Superior temporal gyrus (tissue), 1 donor: ENCODE measurements at regions not wholly inside any gene's neighbourhood (a gene's known extent, or its start where the extent isn't known, plus 50 kb on each side); places are given as distances from the start of the nearest gene placed in this dataset.
A peak's percentile ranks its signal among the peaks of the same experiment; 100 is the strongest.

Experiments
- DNase-seq: peaks from one replicate; pipeline ENCODE4 v3.0.0-alpha.2; 2016; ENCODE audit errors: extremely low spot score

- no peak for DNase-seq
Observed at GRCh38 chr5:124315741-124316415, 430.6 kb downstream of the ZNF608 start.

- DNase-seq = peak; percentile 34
Observed at GRCh38 chr5:124310453-124310852, 436.0 kb downstream of the ZNF608 start.

GRCh38 chr5:124309241-124309980 lies 437.0 kb downstream of the ZNF608 start:
- no peak for DNase-seq

DNA sequence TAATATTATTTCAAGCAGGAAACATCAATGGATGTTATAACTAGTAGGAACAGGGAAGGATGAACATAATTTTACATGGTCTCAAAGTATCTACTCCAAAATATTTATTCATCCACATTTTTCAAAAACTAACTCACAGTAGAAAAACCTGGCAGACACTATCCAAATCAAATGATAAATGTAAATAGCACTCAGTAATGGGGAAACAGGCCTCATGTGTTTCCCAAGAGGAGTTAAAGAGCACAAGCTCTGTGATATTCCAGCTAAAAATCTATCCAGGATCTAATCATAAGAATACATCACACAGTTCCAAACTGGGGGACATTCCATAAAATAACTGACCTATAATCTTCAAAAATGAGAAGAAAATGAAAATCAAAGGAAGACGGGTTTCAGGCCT lies 443.1 kb downstream of the ZNF608 start:
- DNase-seq = no peak

DNA sequence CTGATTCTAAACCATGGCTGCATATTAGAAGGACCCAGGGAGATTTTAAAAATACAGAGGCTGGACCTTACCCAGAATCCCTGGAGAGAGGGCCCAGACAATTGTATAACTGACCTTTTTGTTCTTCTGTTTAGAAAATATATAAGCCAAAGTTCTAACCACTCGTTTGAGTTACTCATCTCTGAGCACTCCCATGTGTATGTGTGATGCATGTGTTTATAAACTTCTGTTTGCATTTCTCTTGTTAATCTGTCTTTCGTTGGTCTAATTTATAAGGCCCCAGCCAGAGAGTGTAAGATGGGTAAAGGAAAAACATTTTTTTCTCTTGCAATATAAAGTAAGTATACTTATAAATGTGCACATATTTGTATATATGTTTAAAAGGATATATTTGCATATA lies 443.9 kb downstream of the ZNF608 start:
- DNase-seq = no peak

DNA sequence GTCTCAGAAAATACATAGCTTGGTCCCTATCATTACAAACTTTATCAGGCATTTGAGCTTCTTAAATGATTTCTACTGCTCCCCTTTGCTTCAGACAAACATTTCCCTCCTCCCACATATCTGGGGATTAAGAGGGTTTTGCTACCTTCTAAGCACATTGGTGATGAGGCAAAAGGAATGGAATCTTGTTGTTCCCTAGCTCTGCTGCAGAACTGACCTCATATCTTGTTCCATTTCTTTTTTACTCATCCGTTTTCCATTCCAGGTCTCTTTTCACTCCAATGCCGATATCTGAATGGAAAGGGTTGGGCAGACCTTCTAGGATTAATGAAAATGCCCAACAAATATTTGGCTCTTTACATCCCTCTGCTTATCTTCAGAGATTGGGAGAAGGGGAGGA lies 444.6 kb downstream of the ZNF608 start:
- no peak for DNase-seq

GRCh38 chr5:124300815-124301621 lies 445.4 kb downstream of the ZNF608 start:
- no peak for DNase-seq

DNA sequence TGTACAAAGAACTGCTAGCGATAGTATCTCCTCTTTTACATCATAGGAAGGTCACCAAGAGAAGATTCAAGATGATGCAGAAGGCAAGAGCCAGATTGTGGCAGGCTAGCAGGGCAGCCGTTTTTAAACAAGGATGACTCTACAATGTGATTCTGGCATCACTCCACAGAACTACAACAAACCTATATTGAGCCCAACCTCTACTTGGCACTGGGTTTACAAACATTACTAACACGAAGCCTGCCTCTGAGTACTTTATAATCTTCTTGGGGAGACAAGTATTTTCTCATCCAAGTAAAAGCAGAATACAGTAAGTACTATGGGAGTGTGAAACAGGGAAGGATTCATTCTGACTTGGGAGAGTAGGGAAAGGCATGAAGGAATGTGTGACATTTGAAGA lies 448.6 kb downstream of the ZNF608 start:
- no peak for DNase-seq

DNA sequence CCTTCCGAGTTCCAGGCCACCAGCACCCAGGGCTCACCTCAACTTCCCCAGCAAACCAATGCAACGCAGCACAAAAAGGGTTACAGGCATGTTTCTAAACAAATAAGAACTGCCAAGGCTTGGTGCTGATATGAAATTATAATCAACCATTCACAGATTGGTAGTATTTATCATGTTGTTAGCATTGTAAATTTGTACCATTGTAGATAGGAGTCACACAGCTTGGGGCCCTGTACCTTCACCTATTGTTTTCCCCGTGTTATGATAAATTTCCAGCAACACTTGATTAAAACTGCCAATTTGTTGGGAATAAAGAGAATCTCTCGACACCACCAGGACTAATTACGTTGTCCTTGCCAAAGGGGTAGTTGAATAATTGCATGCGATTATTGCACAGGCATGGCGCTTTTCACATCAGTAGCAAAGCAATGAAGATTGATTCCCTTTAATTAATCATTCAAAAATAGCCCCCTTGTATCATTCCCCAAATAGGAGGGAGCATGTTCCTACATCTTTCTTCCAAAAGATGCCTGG lies 454.1 kb downstream of the ZNF608 start:
- DNase-seq = no peak

- DNase-seq = peak; percentile 79
Observed at GRCh38 chr5:124289641-124290311, 456.7 kb downstream of the ZNF608 start.

GRCh38 chr5:124289130-124289529 lies 457.3 kb downstream of the ZNF608 start:
- peak; percentile 91 for DNase-seq

DNA sequence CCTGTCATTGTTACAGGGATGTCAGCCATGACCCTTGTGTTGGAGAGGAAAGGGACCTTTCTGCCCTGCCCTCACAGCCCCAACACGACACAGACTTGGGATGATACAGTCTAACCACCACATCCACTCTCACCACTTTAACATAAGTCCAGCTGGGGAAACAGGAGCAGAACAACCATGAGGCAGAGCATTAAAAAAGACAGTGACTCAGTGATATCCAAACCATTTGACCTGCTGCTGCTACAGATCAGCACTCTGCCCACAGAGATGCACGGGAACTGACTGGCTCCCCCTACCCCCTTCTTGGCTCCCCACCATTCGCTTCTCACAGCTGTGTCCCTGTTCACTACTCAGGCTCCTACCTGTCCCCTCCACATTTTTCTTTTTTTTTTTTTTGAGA lies 458.6 kb downstream of the ZNF608 start:
- no peak for DNase-seq

DNA sequence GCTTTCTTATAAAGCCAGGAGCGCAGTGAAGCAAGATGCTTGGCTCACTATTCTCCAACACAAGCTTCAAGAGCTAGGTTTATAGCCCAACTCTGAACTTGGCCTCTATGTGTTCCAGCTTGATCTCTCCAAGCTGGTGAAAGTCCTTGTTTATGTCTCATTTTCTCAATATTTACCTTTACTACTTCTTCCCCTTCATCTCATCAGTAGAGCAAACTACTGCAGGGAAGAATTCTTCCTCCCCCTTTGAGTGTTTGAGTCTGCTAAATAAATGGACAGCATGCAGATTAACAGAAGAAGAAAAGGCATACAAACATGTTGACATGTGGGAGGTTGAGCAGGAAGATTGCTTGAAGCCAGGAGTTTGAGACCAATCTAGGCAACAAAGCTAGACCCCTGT lies 460.7 kb downstream of the ZNF608 start:
- DNase-seq = no peak

GRCh38 chr5:124285071-124285470 lies 461.4 kb downstream of the ZNF608 start:
- DNase-seq = no peak

GRCh38 chr5:124283031-124283430 lies 463.4 kb downstream of the ZNF608 start:
- no peak for DNase-seq

DNA sequence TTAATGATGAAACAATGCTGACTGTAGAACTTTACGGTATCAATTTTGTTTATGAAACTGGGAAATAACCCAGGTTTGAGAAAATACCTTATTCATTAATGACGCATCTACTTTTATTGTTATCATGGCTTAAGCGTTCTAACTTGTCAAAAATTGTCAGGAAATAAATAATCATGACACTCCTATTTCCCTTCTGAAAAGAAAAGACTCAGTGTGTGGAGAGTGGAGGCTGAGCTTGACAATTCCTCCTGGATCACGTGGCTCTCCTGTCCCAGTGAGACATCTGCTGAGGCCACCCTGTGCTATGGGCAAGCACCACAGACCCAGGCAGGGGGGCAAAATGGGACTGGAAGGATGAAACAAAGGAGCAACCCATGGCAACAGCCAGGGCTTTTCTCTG lies 466.4 kb downstream of the ZNF608 start:
- DNase-seq = no peak

- DNase-seq = no peak
Observed at GRCh38 chr5:124279146-124279876, 467.1 kb downstream of the ZNF608 start.

DNA sequence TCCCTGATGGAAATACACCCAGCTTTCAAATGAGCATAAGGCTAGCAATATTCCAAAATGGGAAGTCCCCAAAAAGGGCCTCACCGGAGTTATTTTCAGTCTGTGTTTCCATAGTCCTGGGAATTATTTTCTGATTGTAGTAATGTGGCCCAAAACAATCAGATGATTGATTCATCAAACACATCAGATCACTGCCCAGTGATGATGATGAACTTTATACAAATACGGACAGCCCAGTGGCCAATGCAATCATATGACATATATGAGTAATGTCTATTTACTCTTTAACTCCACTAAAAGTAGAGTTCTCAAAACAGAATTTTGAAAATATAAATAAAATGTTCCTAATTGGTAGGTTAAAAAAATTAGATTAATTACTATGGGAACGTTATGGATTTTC lies 467.8 kb downstream of the ZNF608 start:
- no peak for DNase-seq

- no peak for DNase-seq
Observed at GRCh38 chr5:124277767-124278545, 468.5 kb downstream of the ZNF608 start.

DNA sequence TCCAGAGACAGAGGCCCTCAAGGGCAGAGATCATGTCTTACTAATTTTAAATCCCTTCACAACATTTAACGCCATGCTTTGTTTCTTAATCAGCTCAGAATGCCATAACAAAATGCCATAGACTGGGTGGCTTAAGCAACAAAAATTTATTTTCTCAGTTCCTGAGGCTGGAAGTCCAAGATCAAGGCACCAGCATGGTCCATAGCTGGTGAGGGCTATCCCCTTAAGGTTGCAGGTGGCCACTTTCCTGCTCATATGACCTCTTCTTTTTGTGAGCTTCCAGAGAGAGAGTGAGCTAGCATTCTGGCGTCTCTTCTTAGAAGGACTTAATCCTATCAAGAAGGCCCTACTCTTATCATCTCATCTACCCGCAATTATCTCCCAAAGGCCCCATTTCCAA lies 470.3 kb downstream of the ZNF608 start:
- no peak for DNase-seq
